ENCODE measurements at regions not wholly inside any gene's neighbourhood (a gene's known extent, or its start where the extent isn't known, plus 50 kb on each side); places are given as distances from the start of the nearest gene placed in this dataset.

- TF ChIP-seq, protein P1, sequence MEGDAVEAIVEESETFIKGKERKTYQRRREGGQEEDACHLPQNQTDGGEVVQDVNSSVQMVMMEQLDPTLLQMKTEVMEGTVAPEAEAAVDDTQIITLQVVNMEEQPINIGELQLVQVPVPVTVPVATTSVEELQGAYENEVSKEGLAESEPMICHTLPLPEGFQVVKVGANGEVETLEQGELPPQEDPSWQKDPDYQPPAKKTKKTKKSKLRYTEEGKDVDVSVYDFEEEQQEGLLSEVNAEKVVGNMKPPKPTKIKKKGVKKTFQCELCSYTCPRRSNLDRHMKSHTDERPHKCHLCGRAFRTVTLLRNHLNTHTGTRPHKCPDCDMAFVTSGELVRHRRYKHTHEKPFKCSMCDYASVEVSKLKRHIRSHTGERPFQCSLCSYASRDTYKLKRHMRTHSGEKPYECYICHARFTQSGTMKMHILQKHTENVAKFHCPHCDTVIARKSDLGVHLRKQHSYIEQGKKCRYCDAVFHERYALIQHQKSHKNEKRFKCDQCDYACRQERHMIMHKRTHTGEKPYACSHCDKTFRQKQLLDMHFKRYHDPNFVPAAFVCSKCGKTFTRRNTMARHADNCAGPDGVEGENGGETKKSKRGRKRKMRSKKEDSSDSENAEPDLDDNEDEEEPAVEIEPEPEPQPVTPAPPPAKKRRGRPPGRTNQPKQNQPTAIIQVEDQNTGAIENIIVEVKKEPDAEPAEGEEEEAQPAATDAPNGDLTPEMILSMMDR (IDR thresholded peaks at IDR 0.05) = no peak
- TF ChIP-seq POLR2A (IDR thresholded peaks at IDR 0.05) = no peak
Observed at GRCh38 chr17:33972763-33973162, 282.3 kb upstream of the CCL2 start.
